Epithelial cell of proximal tubule (primary cell): ENCODE measurements at regions not wholly inside any gene's neighbourhood (a gene's known extent, or its start where the extent isn't known, plus 50 kb on each side); places are given as distances from the start of the nearest gene placed in this dataset.

Experiments used
- DNase-seq: peaks from one replicate; pipeline ENCODE4 v3.0.0-alpha.2; 2011; ENCODE audit warnings: low read depth
- H3K4me3 ChIP-seq: 2 replicates; pipeline ENCODE4 v1.5.1; 2011; ENCODE audit warnings: low read depth, mild to moderate bottlenecking, low read length
- CTCF ChIP-seq: conservative IDR thresholded peaks from 2 replicates; pipeline ENCODE4 v1.5.1; 2012; ENCODE audit warnings: low read depth, mild to moderate bottlenecking, low read length

- no peak for TF ChIP-seq CTCF
- DNase-seq = no peak
- H3K4me3 ChIP-seq = no peak overlapping the region
Measured at GRCh38 chr5:2096887-2097505, 214.3 kb upstream of the IRX4 start.

- TF ChIP-seq CTCF = no peak
- DNase-seq = no peak
- no peak overlapping the region for H3K4me3 ChIP-seq
Measured at GRCh38 chr5:2095011-2095410, 212.3 kb upstream of the IRX4 start.

- TF ChIP-seq CTCF = no peak
- H3K4me3 ChIP-seq = no peak overlapping the region
Measured at GRCh38 chr5:2094616-2094995, 211.9 kb upstream of the IRX4 start.

GRCh38 chr5:2093859-2094615 is 211.3 kb upstream of the IRX4 start:
- no peak for DNase-seq
- TF ChIP-seq CTCF = no peak
- H3K4me3 ChIP-seq = no peak overlapping the region

More at GRCh38 chr5:2094616-2094995, 211.9 kb upstream of the IRX4 start:
- no peak for DNase-seq

- no peak overlapping the region for H3K4me3 ChIP-seq
- no peak for TF ChIP-seq CTCF
- no peak for DNase-seq
Measured at GRCh38 chr5:2091921-2092320, 209.2 kb upstream of the IRX4 start.

- DNase-seq = no peak
- no peak for TF ChIP-seq CTCF
- H3K4me3 ChIP-seq = no peak overlapping the region
Measured at GRCh38 chr5:2087980-2088379, 205.3 kb upstream of the IRX4 start.

GRCh38 chr5:2075365-2075764 is 192.6 kb upstream of the IRX4 start:
- H3K4me3 ChIP-seq = no peak overlapping the region
- no peak for DNase-seq
- no peak for TF ChIP-seq CTCF
